Transverse colon (tissue), 3 donors: ENCODE measurements at regions not wholly inside any gene's neighbourhood (a gene's known extent, or its start where the extent isn't known, plus 50 kb on each side); places are given as distances from the start of the nearest gene placed in this dataset.

ENCODE experiments used
- CTCF ChIP-seq, 5 experiments: fragments of 200-600 bp in 3 of 5; fragments of 450-650 bp in 2 of 5; sonication (generic) in 3 of 5; IDR thresholded peaks; 1 replicate in 2 of 5; 2 replicates in 3 of 5; pipeline ENCODE4 v1.5.1; 2016 to 2017; ENCODE audit warnings: antibody characterized with exemption in 5 of 5, inconsistent platforms in 3 of 5, mild to moderate bottlenecking in 2 of 5, moderate library complexity in 1 of 5
- EP300 ChIP-seq: sonication (generic); formaldehyde crosslinking; IDR thresholded peaks from one replicate; pipeline ENCODE4 v1.6.1; 2017; ENCODE audit warnings: antibody characterized with exemption, low read depth
- POLR2A ChIP-seq: fragments of 450-650 bp; IDR thresholded peaks from one replicate; pipeline ENCODE4 v1.6.1; 2016; ENCODE audit warnings: antibody characterized with exemption, mild to moderate bottlenecking, moderate library complexity

- TF ChIP-seq CTCF (IDR thresholded peaks at IDR 0.05) (no peak), POLR2A (no peak), EP300 (no peak)
Observed at GRCh38 chr5:7221041-7221440, 174.9 kb upstream of the ADCY2 start.
